AG09319 (cell line): ENCODE measurements at regions not wholly inside any gene's neighbourhood (a gene's known extent, or its start where the extent isn't known, plus 50 kb on each side); places are given as distances from the start of the nearest gene placed in this dataset.
A peak's percentile ranks its signal among the peaks of the same experiment; 100 is the strongest.
"Not testable (repeated sequence)": the region's sequence is repeated elsewhere in the genome, so short reads cannot be mapped to it uniquely, and the experiment has no call there.

Experiments
- DNase-seq: peaks from one replicate; pipeline ENCODE4 v3.0.0-alpha.2; 2010; ENCODE audit warnings: low read depth; ENCODE audit errors: extremely low read depth
- TF ChIP-seq, protein P1 (sequence below): IDR thresholded peaks from 2 replicates; pipeline ENCODE4 v1.5.1; 2011; ENCODE audit warnings: low read depth, mild to moderate bottlenecking, inconsistent platforms, low read length, moderate library complexity

GRCh38 chr12:88868050-88868449 lies 287.8 kb upstream of the KITLG start:
- TF ChIP-seq, protein P1, sequence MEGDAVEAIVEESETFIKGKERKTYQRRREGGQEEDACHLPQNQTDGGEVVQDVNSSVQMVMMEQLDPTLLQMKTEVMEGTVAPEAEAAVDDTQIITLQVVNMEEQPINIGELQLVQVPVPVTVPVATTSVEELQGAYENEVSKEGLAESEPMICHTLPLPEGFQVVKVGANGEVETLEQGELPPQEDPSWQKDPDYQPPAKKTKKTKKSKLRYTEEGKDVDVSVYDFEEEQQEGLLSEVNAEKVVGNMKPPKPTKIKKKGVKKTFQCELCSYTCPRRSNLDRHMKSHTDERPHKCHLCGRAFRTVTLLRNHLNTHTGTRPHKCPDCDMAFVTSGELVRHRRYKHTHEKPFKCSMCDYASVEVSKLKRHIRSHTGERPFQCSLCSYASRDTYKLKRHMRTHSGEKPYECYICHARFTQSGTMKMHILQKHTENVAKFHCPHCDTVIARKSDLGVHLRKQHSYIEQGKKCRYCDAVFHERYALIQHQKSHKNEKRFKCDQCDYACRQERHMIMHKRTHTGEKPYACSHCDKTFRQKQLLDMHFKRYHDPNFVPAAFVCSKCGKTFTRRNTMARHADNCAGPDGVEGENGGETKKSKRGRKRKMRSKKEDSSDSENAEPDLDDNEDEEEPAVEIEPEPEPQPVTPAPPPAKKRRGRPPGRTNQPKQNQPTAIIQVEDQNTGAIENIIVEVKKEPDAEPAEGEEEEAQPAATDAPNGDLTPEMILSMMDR = no peak
- no peak for DNase-seq

GRCh38 chr12:88867510-88867909 lies 287.2 kb upstream of the KITLG start:
- TF ChIP-seq, protein P1 = no peak
- no peak for DNase-seq

- DNase-seq = no peak
- TF ChIP-seq, protein P1 = no peak
Observed at GRCh38 chr12:88866881-88867280, 286.6 kb upstream of the KITLG start.

GRCh38 chr12:88865537-88865936 lies 285.3 kb upstream of the KITLG start:
- TF ChIP-seq, protein P1 = no peak
- no peak for DNase-seq

- DNase-seq = no peak
- TF ChIP-seq, protein P1 = no peak
Observed at GRCh38 chr12:88860851-88861250, 280.6 kb upstream of the KITLG start.

GRCh38 chr12:88856201-88856600 lies 275.9 kb upstream of the KITLG start:
- TF ChIP-seq, protein P1 = no peak
- DNase-seq = no peak

GRCh38 chr12:88855301-88855700 lies 275.0 kb upstream of the KITLG start:
- no peak for DNase-seq
- TF ChIP-seq, protein P1 = no peak

- TF ChIP-seq, protein P1 = no peak
- peak; percentile 35 for DNase-seq
Observed at GRCh38 chr12:88854260-88854659, 274.0 kb upstream of the KITLG start.

DNA sequence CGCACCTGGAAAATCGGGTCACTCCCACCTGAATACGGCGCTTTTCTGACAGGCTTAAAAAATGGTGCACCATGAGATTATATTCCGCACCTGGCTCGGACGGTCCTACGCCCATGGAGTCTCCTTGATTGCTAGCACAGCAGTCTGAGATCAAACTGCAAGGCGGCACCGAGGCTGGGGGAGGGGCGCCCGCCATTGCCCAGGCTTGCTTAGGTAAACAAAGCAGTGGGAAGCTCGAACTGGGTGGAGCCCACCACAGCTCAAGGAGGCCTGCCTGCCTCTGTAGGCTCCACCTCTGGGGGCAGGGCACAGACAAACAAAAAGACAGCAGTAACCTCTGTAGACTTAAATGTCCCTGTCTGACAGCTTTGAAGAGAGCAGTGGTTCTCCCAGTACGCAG lies 267.0 kb upstream of the KITLG start:
- not testable (repeated sequence) for DNase-seq
